GM12874 (cell line): ENCODE measurements at regions not wholly inside any gene's neighbourhood (a gene's known extent, or its start where the extent isn't known, plus 50 kb on each side); places are given as distances from the start of the nearest gene placed in this dataset.

ENCODE experiments used
- TF ChIP-seq, protein P1 (sequence below): IDR thresholded peaks from 2 replicates; pipeline ENCODE4 v1.5.1; 2011; ENCODE audit warnings: low read depth, mild to moderate bottlenecking, control low read depth, low read length, moderate library complexity; ENCODE audit not compliant: insufficient read depth

DNA sequence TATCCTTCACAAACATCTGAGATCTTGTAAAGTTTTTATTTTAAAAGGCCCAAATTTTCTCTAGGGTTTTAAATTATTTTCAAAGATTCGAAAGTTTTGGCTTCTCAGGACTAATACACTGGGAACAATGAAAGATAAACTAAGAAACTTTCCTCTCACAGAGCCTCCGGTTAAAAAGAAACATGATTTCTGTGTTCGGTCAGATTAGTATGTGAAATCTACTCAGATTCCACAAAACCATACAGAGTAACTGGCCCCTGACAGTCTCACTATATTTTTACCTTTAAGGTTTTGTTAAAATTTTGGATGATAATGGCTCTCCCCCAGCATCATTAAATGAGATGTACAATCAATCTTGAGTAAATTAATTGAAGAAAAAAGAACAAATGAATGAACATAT, 471.0 kb downstream of the COL12A1 start:
- TF ChIP-seq, protein P1, sequence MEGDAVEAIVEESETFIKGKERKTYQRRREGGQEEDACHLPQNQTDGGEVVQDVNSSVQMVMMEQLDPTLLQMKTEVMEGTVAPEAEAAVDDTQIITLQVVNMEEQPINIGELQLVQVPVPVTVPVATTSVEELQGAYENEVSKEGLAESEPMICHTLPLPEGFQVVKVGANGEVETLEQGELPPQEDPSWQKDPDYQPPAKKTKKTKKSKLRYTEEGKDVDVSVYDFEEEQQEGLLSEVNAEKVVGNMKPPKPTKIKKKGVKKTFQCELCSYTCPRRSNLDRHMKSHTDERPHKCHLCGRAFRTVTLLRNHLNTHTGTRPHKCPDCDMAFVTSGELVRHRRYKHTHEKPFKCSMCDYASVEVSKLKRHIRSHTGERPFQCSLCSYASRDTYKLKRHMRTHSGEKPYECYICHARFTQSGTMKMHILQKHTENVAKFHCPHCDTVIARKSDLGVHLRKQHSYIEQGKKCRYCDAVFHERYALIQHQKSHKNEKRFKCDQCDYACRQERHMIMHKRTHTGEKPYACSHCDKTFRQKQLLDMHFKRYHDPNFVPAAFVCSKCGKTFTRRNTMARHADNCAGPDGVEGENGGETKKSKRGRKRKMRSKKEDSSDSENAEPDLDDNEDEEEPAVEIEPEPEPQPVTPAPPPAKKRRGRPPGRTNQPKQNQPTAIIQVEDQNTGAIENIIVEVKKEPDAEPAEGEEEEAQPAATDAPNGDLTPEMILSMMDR = no peak

DNA sequence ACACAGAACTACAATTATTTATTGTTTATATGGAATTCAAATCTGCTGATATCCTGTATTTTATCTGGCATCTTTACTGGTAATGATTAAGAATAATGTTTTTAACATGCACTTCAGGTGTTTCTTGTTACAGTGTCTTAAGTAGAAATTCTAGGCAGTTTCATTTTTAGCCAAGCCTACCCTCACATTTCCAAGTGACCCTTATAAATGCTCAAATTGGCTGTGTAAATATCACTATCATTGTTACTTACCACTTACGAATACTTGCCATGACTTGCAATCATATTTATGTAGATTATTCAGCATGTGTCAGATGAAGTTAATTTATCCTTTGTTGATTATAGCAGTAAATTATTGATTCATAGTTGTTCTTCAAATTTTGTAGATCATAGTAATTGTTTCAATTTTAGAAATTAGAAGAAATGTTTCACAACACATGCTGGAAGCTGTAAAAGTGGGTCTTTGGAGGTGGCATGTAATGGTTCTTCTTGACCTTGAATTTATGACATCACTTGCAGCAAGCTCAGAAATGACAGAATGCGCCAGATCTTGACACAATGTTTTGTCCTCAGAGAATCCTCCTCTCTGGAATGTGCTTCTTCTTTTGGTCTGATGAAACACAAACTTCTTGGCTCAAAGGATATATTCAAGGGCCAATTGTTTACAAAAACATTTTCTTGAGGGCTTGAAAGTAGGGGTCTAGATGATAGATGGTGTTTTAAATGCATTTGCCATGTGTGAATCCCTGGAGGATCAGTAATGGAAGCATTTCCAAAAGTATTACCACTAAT, 471.8 kb downstream of the COL12A1 start:
- TF ChIP-seq, protein P1 = no peak

DNA sequence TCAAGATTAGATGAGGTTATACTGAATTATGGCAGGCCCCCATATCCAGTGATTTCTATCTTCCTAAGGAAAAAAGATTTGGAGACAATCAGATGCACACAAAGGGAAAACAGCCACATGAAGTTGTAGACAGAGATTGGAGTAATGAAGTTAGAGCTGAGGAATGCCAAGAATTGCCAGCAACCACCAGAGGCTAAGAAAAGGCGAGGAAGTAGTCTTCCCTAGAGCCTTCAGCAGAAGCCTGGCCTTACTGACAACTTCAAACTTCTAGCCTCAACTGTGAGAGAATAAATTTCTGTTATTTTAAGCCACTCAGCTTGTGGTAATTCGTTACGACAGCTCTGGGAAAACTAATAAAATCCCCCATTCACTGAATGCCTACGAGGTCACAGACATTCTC, 473.9 kb downstream of the COL12A1 start:
- TF ChIP-seq, protein P1 = no peak

DNA sequence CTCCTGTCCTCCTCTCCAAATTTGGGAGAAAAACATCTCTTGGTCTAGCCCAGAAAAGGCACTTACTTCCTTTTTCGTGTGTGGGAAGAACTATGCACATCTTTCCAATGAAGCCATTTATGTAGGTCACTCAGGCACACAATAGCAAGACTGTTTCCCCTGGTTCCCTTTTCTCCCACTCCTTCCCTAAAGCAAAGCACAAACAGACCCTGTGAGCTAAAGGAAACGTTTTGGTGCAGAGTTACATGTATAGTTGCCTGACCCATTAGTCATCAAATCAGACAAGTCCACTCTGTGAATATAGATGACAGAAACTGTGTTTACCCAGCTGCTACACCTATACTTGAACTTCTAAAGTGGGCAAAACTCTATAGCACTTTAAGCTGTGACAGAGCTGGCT, 474.6 kb downstream of the COL12A1 start:
- TF ChIP-seq, protein P1 = no peak

DNA sequence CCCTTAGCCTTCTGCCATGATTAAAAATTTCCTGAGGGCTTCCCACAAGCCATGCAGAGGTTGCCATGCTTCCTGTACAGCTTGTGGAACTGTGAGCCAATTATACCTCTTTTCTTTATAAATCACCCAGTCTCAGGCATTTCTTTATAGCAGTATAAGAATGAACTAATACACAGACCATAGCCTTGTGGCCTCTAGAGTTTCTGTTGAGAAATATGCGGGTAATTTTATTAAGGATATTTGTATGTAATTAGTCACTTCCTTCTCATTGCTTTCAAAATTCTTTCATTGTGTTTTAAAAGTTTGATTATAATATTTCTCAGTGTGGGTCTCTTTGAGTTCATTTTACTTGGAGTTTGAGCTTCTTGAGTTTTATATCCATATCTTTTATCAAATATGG, 484.9 kb downstream of the COL12A1 start:
- TF ChIP-seq, protein P1 = no peak

DNA sequence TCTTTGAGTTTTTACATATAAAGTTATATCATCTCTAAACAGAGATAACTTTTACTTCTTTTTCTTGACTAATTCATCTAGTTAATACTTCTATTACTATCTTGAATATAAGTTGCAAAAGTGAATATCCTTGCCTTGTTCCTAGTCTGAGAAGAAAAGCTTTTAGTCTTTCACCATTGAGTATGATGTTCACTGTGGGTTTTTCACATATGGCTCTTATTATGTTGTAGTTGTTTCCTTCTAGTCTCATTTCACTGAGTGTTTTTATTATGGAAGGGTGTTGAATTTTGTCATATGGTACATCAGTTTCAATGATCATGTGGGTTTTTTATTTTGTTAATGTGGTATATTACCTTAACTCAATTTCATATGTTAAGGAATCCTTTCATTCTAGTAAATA, 488.3 kb downstream of the COL12A1 start:
- TF ChIP-seq, protein P1 = no peak

DNA sequence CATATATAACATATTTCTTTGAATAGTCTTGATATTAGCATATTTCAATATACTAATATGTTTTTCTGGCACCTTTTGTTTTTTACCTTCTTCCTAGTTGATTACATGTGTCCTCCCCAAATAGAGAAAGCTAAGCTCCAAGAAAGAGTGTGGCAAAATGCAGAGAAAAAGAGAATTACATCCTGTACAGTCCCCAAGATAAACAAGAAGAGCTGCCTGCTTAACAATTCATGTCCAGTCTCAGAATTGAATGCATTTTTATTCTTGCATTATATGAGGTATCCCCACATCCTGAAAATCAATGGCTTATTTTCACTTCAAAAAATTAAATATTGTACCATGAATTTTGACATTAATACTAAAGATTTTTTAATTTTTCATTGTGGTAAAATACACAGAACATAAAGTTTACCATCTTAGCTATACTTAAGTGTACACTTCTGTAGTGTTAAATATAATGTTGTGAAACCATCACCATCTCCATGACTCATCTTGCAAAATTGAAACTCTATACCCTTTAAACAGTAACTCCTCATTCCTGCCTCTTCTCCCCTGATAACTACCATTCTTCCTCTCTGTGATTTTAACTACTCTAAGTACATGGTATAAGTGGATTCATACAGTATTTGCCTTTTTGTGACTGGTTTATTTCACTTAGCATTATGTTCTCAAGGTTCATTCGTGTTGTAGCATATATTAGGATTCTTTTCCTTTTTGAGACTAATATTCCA, 490.3 kb downstream of the COL12A1 start:
- TF ChIP-seq, protein P1 = no peak
